Activated CD8-positive, alpha-beta memory T cell treated with anti-CD3 and anti-CD28 coated beads for 4 hours (primary cell): ENCODE measurements at regions not wholly inside any gene's neighbourhood (a gene's known extent, or its start where the extent isn't known, plus 50 kb on each side); places are given as distances from the start of the nearest gene placed in this dataset.

Source experiments
- DNase-seq, 2 donors: peaks; one replicate each; pipeline ENCODE4 v3.0.0-alpha.2; 2020; ENCODE audit warnings: low read depth in 2 of 2

DNA sequence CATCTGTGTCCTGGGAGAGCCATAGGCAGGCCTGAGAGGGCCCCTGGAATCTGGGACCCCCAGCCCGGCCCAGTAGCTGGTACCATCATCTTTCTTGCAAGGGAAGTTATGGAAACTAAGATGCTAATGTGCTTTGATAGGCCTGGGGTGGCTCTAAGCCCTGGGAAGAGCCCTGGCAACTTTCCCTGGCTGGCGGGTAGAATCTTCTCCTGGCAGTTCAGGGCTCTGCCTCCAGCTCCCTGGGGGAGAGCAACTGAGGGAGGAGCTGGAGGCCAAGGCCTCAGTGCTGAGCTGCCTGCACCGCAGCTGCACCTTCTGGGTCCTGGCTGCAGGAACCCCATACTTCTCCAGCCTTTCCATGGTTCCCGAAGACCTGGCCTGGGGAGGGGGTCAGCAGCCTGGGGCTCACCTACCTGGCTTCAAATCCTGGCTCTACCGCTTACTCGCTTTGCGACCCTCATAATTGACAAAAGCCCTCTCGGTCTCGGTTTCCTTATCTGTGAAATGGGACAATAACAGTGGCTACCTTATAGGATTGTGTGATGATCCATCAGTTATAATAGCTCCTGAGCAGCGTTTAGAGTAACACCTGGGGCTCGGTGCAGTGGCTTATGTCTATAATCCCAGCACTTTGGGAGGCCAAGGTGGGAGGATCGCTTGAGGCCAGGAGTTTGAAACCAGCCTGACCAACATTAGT, 333.7 kb downstream of the SEC14L1 start:
- DNase-seq: no peak

DNA sequence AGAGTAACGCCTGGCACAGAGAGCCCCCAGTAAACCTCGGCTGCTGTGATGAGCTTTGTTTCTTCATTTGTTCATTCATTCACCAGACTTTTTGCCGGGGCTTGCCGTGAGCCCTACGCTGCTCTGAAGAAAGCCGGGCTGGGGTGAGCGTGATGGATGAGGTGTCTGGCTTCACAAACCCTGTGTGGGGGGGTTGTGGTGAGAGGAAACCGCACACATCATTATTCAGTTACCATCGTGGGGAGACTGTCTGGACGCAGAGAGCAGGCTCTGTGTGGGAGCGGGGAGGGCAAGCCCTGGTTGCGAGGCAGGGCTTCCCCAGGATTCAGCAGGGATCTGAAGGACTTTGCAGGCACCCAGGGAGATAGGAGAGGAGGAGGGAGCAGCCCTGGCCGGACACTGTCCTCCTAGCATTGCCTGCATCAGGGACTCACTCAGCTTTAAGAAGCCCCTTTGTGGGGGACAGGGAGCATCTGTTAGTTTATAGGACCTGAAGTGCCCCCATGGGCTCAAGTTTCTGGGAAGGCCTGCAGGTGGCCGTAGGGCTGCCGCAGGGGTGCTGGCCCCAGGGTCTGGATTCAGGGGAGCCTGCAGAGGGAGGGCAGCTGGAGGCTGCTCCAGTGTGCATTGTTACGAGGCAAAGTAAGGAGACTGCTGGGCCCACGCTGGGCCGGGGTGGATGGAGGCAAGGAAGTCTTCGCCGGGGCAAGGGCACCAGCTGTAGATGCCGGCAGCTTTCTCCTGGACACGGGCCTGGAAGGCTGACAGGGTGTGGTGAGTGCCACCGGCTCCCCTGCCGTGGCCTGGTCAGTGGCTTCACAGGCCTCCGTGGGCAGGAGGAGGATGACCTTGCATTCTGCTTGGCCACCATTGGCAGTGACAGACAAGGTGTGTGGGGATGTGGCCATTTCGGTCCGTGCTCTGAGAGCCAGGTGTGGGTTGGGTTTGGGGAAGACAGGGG, 334.5 kb downstream of the SEC14L1 start:
- DNase-seq: peak; percentile 61

DNA sequence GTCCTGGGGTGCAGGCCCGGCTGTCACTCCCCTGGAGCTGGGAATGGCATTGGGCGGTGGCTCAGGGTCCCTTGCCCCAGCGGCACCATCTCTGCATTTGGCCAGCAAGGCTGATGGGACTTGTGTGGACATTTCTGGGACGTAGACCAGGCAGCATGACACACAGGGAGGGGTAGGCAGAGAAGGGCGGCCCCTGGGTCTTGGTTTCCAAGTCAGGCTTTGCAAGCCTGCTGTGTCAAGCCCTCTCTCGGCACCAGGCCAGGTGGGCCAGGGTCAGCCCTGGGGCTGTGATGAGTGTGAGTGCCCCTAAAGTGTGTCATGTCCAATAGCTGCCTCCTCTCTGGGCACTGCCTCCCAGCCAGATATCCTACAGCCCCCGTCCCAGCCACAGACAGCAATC, 335.2 kb downstream of the SEC14L1 start:
- no peak for DNase-seq

DNA sequence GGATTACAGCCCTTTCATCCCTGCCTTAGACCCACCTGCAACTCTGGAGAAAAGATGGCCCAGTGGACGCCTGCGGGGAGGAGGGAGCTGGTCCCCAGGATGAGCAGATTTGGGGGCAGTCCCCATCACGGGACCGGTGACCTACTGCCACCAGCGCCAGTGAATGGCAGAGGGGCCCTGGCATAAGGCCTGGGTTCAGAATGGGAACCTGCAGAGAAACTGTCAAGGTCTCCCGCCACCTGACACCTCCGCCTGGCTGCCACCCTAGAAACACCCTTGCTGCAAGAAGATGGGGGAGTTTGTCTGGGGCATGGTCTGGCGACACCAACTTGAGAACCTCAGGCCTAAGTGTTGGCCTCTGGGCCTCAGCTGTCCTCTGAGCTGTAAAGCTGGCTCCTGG, 335.7 kb downstream of the SEC14L1 start:
- no peak for DNase-seq

DNA sequence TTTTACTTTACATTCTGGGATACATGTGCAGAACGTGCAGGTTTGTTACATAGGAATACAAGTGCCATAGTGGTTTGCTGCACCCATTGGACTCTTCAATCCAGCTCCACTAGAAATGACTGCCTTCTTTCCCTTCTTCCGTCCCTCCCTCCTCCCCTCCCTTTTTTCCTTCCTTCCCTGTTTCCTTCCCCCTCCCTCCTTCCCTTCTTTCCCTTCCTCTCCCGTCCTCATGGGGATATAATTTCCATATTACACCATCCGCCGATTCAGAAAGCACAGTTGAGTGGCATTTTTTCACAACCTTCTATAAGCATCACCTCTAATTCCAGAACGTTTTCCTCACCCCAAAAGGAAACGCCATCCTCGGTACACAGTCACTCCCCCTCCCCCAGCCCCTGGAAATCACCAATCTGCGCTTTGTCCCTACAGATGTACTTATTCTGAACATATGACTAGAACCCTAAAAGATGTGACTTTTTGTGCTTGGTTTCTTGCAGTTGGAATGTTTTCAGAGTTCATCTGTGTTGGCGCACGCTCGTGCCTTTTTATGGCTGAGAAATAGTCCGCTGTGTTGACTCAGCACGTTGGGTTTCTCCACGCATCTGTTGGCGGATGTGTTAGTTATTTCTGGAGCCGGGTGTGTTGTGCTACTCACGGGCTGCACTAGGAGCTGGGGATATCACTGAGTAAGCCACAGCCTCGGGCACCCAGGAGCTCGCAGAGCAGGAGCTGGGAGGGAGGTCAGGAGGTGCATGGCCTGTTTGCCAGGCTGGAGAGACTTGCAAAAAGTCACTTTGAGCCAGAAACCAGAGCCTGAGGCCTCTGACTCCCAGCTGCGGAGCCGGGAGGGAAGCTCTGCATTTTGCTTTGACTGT, 336.4 kb downstream of the SEC14L1 start:
- no peak for DNase-seq

DNA sequence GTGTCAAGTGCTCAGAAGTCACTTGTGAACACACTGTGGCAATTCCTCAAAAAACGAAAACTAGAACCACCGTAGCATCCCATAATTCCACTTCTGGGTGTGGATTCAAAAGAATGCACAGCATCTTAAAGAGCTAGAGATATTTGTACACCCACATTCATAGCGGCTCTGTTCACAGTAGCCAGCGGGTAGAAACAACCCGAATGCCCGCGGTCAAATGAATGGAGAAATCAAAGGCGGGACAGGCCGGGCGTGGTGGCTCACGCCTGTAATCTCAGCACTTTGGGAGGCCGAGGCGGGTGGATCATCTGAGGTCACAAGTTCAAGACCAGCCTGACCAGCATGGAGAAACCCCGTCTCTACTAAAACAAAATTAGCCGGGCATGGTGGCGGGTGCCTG, 337.5 kb downstream of the SEC14L1 start:
- no peak for DNase-seq

DNA sequence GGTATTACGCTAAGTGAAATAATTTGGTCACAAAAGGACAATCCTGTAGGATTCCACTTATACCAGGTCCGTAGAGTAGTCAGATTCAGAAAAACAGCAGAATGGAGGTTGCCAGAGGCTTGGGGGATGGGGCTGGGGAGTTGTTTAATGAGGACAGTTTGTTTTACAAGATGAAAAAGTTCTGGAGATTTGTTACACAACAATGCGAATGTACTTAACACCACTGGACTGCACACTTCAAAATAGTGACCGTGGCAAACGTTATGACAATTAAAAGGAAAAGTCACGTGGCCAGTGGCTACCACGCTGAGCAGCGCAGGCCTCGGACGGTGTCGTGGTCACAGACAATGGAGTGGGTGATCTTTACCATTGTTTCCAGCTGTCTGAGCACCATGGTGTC, 338.1 kb downstream of the SEC14L1 start:
- DNase-seq: no peak

DNA sequence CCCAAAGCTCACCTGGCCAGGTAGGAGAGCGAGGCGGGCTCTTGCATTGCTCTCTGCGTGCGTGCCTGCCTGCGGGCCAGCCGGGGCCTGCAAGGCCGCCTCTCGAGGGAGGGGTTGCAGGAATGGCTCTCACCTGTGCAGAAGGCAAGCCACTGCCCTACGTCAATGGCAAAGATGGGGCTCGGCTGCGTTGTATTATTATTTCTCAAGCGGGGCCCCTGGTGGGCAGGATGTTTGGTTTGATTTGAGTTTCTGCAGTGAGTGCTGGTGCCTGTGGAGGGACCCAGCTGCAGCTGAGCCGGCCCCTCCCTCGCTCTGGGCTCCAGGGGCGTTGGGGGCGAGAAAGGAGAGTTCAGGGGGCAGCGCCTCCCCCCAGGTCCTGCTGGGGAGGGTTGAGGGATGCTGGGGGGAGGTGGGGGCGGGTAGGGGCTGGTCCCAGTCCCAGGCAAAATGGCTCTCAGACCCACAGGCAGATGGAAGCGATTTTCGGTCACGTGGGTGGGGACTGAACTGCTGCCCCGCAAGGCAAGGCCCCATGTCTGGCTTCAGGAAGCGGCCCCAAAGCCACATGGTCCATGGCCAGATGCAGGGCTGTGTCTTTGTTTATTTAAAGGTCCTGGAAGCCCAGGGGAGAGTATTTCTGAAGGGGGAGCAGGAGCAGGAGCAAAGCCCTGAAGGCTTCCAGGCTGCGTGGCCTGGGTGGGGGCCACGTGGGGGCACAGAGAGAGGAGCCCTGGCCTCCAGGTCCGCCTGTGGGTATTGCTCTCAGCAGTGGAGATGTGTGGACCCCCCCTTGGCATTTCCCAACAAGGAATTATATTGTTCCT, 338.8 kb downstream of the SEC14L1 start:
- no peak for DNase-seq

DNA sequence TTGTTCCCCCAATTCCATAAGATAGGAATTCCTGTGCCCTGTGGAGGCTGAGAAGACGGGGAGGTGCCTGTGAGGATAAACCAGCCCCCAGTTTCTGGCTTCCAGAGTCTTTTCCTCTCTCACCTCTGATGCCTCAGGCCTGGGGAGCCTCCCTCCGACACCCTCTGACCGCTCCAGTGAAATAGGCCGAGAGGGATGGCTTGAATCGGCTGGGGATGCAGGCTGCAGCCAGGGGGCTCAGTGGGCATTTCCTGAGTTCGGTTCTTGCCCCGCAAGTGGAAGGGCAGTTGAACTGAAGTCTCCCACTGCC, 339.4 kb downstream of the SEC14L1 start:
- DNase-seq: no peak

DNA sequence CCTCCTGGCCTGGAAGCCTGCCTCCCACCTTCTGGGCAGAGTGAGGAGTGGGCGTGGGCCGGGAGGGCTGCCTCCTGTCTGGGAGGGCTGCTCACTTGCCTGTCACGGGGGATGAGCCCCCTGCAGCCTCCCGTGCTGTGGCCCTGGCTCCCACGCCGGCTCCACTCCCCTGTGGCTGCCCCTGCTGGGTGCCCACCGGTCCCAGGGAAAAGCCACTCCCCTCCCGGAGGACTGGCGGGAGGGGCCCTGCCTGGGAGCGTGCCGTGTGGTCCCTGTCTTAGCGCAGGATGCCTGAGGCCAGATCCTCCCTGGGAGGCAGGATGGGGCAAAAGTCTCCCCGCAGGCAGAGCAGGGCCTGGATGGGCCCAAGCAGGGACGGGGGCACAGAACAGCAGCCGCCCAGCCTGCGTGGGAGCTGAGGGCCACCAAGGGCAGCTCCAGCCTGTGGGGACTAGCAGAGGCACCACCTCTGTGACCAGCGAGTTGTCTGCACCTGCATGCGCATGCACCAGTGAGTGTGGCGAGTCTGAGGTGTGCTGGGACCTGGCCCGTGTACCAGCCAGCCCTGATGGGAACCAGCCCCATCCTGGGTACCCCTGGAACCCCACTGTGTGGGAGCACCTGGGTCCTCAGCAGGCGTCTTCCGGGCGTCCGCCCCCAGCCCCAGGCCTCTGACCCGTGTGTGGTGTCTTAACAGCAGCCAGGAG, 339.9 kb downstream of the SEC14L1 start:
- no peak for DNase-seq

DNA sequence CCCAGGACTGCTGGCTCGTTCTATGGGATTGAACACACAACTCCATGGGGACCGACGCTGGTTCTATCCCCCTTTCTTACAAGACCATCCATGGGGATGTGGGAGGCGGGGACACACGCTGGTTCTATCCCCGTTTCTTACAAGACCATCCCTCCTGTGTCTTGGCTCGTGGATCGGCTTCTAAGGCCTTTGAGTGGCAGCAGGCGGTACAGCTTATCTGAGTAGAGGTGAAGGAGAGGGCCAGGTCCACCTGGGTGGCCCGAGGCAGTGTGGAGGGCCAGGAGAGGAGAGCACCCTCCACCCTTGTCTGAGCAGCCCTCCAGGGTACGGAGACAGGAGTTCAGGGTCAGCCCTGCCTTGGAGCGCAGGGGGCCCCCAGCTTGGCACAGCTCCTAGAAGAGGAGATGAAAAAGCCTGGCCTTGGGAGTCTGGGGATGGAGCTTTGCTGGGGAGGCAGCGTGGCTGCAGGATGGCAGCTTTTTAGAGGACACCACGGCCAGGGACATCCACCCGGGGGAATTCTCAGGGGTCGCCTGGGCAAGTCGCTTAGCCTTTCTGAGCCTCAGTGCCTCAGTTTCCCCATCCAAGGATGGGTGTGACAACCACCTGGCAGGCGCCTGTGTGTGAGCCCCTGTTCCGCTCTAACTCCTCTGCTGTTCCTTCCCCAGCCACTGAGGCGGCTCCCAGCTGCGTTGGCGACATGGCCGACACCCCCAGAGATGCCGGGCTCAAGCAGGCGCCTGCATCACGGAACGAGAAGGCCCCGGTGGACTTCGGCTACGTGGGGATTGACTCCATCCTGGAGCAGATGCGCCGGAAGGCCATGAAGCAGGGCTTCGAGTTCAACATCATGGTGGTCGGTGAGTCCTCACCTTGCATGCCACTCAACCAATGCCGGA, 341.0 kb downstream of the SEC14L1 start:
- DNase-seq: no peak

DNA sequence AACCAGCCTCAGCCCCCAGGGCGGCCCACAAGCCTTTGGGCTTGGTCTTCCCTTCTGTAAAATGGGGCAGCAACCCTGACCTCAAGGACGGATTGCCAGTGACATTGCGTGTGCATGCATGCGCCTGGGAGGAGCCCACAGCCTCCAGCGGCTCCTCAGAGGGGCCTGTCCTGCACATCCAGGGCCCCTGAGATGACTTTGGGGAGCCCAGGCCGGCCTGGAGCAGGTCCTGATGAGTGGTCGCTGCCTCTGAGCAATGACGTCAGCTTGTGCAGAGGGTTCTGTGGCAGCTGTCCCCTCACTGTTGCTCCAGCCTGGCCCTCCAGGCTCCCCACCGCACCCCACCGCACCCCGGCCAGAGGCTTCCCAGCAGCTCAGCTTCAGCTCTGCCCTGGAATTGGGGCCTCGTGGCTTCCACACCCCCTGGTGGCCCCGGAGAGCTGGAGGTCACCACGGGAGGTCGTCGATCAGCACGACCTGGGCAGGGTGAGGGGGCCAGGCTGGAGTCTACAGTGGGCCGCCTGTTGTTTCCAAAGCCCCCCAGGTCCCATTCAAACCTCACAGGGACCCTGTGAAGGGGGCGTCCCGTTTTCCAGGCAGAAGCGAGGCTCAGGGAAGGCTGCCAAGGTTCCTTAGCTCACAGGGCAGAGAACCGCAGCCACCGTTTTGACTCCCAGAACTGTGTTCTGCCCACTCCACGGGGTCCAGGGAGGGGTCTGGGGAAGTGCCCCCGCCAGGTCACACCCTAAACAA, 341.8 kb downstream of the SEC14L1 start:
- no peak for DNase-seq

DNA sequence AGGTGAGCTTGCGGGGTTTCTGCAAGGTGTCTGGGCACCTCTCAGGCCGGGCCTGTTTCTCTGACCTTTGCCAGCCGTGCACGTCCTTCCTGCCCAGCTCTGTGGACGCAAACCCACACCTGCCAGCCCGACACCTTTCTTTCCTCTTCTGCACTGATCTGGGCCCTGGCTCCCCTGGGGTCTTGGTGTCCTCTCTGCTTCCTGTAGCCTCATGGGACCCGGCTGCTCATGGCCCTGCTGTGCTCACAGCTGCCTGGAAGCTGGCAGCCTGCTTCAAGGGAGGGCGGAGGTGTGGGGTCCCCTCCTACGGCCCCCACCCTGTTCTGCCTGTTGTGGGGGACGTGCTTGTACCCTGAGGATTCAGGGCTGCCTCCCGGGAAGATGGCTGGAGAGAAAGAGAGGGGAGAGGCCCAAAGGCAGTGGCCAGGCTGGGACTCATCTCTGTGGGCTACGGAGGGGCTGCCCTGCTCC, 342.4 kb downstream of the SEC14L1 start:
- DNase-seq: no peak

DNA sequence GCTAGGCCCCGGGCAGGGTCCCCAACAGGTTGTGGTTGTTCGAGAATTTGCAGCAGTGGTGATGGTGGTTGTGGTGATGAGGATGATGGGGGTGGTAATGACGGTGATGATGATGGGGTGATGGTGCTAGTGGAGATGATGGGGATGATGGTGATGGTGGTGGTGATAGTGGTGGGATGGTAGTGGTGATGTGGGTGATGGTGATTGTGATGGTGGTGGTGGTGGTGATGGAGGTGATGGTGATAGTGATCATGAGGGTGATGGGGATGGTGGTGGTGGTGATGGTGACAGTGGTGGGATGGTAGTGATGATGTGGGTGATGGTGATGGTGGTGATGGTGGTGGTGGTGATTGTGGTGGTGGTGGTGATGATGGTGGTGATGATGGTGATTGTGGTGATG, 343.3 kb downstream of the SEC14L1 start:
- DNase-seq: no peak

DNA sequence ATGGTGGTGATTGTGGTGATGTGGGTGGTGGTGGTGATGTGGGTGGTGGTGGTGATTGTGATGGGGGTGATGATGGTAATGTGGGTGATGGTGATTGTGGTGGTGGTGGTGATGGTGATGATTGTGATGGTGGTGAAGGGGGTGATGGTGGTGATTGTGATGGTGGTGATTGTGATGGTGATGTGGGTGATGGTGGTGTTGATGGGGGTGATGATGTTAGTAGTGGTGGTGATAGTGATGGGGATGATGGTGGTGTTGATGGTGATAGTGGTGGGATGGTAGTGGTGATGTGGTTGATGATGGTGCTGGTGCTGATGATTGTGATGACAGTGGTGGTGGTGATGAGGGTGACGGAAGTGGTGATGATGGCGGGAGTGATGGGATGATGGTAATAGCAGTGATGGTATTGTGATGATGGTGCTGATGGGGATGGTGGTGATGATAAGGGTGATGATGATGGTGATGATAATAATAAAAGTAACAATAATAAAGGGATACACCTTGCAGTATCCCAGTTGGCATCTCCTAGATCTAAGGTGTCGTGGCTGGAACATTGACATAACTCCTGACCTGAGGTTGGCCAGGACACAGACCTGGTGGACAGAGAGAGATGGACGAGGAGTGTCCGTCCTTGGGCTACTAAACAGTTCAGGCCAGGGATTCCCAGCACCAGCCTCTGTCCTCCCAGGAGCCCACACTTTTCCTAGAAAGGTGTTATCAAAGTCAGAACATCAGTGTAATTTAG, 344.5 kb downstream of the SEC14L1 start:
- DNase-seq: no peak

DNA sequence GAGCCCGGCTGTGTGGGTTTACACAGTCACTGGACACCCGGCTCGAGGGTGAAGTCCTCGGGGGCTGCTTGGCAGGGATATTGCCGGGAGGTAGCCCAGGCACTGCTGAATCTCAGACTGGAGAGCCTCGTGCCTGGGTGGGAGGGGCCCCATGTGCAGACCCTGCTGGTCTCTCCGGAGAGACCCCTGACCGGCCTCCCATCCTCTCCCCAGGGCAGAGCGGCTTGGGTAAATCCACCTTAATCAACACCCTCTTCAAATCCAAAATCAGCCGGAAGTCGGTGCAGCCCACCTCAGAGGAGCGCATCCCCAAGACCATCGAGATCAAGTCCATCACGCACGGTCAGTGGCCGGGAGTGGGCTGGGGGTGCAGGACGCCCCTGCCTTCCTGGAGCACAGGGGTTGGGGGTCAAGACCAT, 346.5 kb downstream of the SEC14L1 start:
- DNase-seq: no peak

DNA sequence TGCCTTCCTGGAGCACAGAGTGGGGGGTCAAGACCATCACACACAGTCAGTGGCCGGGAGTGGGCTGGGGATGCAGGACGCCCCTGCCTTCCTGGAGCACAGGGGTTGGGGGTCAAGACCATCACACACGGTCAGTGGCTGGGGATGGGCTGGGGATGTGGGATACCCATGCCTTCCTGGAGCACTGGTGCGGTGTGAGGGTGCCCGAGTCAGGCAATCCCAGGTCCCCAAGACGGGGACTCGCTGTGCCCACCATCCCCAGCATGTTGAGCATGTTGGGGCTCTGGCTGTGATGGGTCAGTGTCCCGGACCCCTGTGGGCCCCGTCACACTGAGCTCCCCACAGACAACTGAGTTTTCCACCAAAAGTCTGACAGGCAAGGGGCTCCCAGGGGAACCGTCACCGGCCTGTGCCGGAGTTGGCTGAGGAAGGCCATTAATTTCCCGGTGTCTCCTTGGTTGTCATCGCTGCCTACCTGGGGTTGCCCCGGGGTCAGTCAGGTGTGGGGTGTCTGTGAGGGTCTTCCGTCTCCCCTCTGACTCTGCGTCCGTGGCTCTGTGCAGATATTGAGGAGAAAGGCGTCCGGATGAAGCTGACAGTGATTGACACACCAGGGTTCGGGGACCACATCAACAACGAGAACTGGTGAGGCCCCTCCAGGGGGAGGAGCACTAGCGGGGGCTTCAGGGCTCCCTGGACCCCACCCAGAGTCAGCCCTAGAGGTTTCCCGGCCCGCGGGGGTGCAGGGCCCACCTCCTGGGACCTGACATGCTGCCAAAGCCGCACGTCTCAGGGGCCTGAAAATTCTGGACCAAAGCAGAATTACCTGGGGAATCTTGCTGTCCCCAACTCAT, 347.1 kb downstream of the SEC14L1 start:
- no peak for DNase-seq
